ENCODE measurements at regions not wholly inside any gene's neighbourhood (a gene's known extent, or its start where the extent isn't known, plus 50 kb on each side); places are given as distances from the start of the nearest gene placed in this dataset.

GRCh38 chr15:93941697-93942096 is 289.7 kb upstream of the MCTP2 start:
- WGBS (ENCODE audit: low lambda C conversion rate, missing lambda C conversion rate) = 95% methylated on average over 4 of the region's 4 CpGs
- H3K4me2 ChIP-seq = no peak overlapping the region
- H3K9me2 ChIP-seq (replicated peaks; ENCODE audit: insufficient read depth) = no peaks in the 10 kb centered on the region
- no peaks in the 10 kb centered on the region for H3K4me1 ChIP-seq (ENCODE audit: insufficient read depth)
- TF ChIP-seq EZH2 (IDR thresholded peaks at IDR 0.05; ENCODE audit: borderline replicate concordance) (no peak), EZH2phosphoT487 (IDR thresholded peaks at IDR 0.05; ENCODE audit: low read depth, severe bottlenecking, unreplicated experiment) (no peak)
- TF ChIP-seq, protein P1, sequence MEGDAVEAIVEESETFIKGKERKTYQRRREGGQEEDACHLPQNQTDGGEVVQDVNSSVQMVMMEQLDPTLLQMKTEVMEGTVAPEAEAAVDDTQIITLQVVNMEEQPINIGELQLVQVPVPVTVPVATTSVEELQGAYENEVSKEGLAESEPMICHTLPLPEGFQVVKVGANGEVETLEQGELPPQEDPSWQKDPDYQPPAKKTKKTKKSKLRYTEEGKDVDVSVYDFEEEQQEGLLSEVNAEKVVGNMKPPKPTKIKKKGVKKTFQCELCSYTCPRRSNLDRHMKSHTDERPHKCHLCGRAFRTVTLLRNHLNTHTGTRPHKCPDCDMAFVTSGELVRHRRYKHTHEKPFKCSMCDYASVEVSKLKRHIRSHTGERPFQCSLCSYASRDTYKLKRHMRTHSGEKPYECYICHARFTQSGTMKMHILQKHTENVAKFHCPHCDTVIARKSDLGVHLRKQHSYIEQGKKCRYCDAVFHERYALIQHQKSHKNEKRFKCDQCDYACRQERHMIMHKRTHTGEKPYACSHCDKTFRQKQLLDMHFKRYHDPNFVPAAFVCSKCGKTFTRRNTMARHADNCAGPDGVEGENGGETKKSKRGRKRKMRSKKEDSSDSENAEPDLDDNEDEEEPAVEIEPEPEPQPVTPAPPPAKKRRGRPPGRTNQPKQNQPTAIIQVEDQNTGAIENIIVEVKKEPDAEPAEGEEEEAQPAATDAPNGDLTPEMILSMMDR (IDR thresholded peaks at IDR 0.05; ENCODE audit: poor library complexity) = no peak
- DNase-seq (ENCODE audit: low spot score) = no peak
- H3K4me3 ChIP-seq = no peak overlapping the region
- no peaks in the 10 kb centered on the region for H3K9me3 ChIP-seq (ENCODE audit: low read depth)
- no peak overlapping the region for H3K27ac ChIP-seq
- H2AFZ ChIP-seq = no peak overlapping the region
- H4K20me1 ChIP-seq (ENCODE audit: insufficient read depth, poor library complexity, severe bottlenecking) = no peaks in the 10 kb centered on the region
- no peaks in the 10 kb centered on the region for H3K79me2 ChIP-seq
- peaks cover 3% of the 10 kb centered on the region for H3K27me3 ChIP-seq
- H3K36me3 ChIP-seq (replicated peaks; ENCODE audit: insufficient read depth, low read depth) = no peaks in the 10 kb centered on the region

GRCh38 chr15:93940226-93940625 is 291.1 kb upstream of the MCTP2 start:
- Histone ChIP-seq H3K27ac (no peak overlapping the region), H2AFZ (no peak overlapping the region), H3K79me2 (no peaks in the 10 kb centered on the region), H4K20me1 (ENCODE audit: insufficient read depth, poor library complexity, severe bottlenecking) (no peaks in the 10 kb centered on the region), H3K4me3 (no peak overlapping the region), H3K9me3 (ENCODE audit: low read depth) (no peaks in the 10 kb centered on the region), H3K27me3 (peaks cover 3% of the 10 kb centered on the region), H3K36me3 (replicated peaks; ENCODE audit: insufficient read depth, low read depth) (no peaks in the 10 kb centered on the region), H3K4me1 (ENCODE audit: insufficient read depth) (no peaks in the 10 kb centered on the region), H3K9me2 (replicated peaks; ENCODE audit: insufficient read depth) (no peaks in the 10 kb centered on the region), H3K4me2 (no peak overlapping the region)
- TF ChIP-seq EZH2phosphoT487 (IDR thresholded peaks at IDR 0.05; ENCODE audit: low read depth, severe bottlenecking, unreplicated experiment) (no peak), EZH2 (IDR thresholded peaks at IDR 0.05; ENCODE audit: borderline replicate concordance) (no peak)
- TF ChIP-seq, protein P1 (IDR thresholded peaks at IDR 0.05; ENCODE audit: poor library complexity) = no peak
- no CpG with 5 or more reads among the region's 1 CpG for WGBS (ENCODE audit: low lambda C conversion rate, missing lambda C conversion rate)
- DNase-seq (ENCODE audit: low spot score) = no peak

- WGBS (ENCODE audit: low lambda C conversion rate, missing lambda C conversion rate) = 68% methylated on average over 5 of the region's 5 CpGs
- no peak overlapping the region for H3K4me3 ChIP-seq
Observed at GRCh38 chr15:93932164-93932776, 299.1 kb upstream of the MCTP2 start.

More at GRCh38 chr15:93932164-93932776, 299.1 kb upstream of the MCTP2 start:
- H3K79me2 ChIP-seq = no peaks in the 10 kb centered on the region
- no peak for DNase-seq (ENCODE audit: low spot score)
- no peak overlapping the region for H2AFZ ChIP-seq
- H3K4me1 ChIP-seq (ENCODE audit: insufficient read depth) = peaks cover 6% of the 10 kb centered on the region
- H3K27me3 ChIP-seq = peaks cover 1% of the 10 kb centered on the region
- no peaks in the 10 kb centered on the region for H4K20me1 ChIP-seq (ENCODE audit: insufficient read depth, poor library complexity, severe bottlenecking)
- no peaks in the 10 kb centered on the region for H3K36me3 ChIP-seq (replicated peaks; ENCODE audit: insufficient read depth, low read depth)
- TF ChIP-seq, protein P1 (IDR thresholded peaks at IDR 0.05; ENCODE audit: poor library complexity) = no peak
- no peak for TF ChIP-seq EZH2phosphoT487 (IDR thresholded peaks at IDR 0.05; ENCODE audit: low read depth, severe bottlenecking, unreplicated experiment)
- no peak for TF ChIP-seq EZH2 (IDR thresholded peaks at IDR 0.05; ENCODE audit: borderline replicate concordance)
- H3K4me2 ChIP-seq = no peak overlapping the region
- no peak overlapping the region for H3K27ac ChIP-seq
- H3K9me3 ChIP-seq (ENCODE audit: low read depth) = no peaks in the 10 kb centered on the region
- no peaks in the 10 kb centered on the region for H3K9me2 ChIP-seq (replicated peaks; ENCODE audit: insufficient read depth)

Measured in hepatocyte (in vitro differentiated cells).